Ramos (cell line): ENCODE measurements at regions not wholly inside any gene's neighbourhood (a gene's known extent, or its start where the extent isn't known, plus 50 kb on each side); places are given as distances from the start of the nearest gene placed in this dataset.
"Not testable (repeated sequence)": the region's sequence is repeated elsewhere in the genome, so short reads cannot be mapped to it uniquely, and the experiment has no call there.

ENCODE experiments used
- in situ Hi-C: fragments of 300-500 bp; cut with MboI; formaldehyde crosslinking; loops from one replicate; pipeline ENCODE4 v1.14.3; 2022; ENCODE audit warnings: low sequenced_read_pairs; ENCODE audit not compliant: unreplicated experiment

- in situ Hi-C loops, result no loop called here
Measured at GRCh38 chrX:25805744-25806143, 332.4 kb upstream of the MAGEB18 start.

DNA sequence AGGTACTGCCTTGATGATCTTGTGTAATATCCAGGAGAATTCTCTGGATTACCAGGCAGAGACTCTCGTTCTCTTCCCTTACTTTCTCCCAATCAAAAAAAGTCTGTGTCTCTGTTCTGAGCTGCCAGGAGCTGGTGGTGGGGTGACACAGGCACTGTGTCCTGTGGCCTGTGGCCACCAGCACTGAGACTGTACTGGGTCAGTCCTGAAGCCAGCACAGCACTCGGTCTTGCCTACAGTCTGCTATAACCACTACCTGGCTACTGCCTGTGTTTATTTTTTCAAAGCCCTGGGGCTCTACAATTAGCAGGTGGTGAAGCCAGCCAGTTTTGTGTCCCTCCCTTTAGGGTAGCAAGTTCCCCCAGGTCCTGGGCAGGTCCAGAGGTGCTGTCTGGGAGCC is 331.1 kb upstream of the MAGEB18 start:
- in situ Hi-C loops, result no loop called here

DNA sequence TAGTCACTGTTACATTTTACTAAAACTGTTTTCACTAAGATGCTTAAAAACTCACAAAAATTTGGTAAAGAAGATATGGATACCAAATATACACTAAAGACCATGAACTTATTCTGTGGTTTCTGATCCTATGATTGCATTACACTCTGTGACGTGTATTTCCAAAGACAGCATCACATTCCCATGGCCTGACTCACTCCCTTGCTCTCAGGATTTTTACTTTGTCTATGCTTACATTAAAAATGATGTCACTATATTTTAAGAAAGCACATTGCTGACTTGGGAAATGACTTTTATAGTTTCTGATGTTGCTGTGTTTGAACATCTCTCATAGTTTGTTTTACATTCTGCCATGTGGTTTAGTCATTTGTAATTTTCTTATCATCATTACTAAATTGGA is 327.9 kb upstream of the MAGEB18 start:
- in situ Hi-C loops, result no loop called here

- in situ Hi-C loops, result no loop called here
Measured at GRCh38 chrX:25819879-25820278, 318.3 kb upstream of the MAGEB18 start.

GRCh38 chrX:25851141-25851540 is 287.0 kb upstream of the MAGEB18 start:
- in situ Hi-C loops, result no loop called here

DNA sequence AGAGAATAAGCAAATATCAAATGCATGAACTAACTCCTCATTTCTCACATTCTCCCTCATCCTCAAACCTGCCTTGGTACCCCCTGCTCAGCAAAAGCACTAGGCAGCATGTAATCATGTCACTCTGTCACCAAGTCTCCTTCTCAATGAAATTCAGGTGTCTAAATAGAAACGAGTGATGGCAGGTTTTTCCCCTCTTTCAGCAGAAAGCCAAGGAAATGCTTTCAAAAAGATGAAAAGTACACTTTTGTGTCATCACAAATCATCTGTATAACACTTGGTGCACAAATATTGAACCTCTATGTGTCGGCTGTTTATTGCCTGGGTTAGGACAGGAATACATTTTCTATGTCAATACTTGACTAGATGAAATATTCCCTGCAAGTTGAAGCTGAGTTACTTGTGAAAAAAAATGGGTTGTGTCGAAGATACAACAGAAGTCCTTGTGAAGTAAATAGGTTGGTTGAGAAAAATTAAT is 285.1 kb upstream of the MAGEB18 start:
- in situ Hi-C loops, result no loop called here

DNA sequence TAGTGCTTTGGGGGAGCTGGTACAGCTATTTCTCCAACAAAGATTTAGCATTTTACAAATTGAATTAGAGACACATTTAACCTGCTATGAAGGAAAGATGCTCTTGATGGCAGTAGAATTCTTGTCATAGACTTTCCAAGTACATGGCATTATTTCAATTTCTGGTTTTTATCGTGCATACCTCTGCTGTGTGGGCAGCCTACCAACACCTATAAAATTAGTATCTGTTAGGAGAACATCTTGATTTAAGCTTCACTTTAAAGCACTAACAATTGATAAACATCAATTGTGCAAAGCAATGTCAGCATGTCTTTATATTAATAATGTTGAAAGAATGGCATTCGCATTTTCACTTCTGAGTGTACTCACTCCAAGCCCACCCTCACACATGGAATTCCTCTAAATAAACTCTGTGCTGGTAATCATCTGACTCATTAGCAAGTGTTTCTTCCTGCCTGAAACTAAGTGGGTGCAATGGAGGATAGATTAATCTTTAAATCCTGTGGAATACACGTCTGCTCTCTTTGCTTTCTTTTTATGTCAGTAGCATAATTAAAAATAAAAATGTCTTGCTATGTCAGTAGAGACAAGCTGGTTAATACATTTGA is 279.8 kb upstream of the MAGEB18 start:
- in situ Hi-C loops, result no loop called here

GRCh38 chrX:25860322-25860721 is 277.8 kb upstream of the MAGEB18 start:
- in situ Hi-C loops, result no loop called here

DNA sequence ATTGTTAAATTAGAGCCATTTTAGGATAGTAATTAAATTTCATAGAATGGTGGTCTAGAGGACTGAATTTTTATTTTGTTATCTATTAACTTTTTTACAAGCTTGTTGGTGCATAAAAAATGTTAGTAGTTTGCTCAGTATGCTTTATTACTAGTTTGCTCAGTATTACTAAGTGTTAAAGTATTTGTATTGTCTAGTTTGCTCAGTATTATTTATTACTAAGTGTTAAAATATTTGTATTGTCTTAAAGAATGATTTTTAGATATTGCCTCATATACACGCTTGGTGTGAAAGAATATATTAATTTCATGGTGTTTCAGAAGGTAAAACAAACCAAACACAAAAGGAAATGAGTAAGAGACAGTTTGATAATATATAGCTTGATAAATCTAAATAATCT is 268.4 kb upstream of the MAGEB18 start:
- in situ Hi-C loops, result no loop called here

DNA sequence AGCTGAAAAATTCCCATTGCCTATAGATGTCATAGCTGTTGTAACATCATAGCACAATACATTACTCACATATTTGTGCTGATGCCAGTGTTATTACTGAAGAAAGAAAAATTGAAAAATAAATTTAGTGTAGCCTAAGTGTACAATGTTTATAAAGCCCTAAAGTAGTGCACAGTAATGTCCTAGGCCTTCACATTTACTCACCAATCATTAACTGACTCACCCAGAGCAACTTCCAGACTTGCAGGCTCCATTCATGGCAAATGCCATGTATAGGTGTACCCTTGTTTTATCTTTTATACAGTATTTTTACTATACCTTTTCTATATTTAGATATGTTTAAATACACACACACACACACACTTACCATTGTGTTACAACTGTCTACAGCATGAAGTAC is 265.4 kb upstream of the MAGEB18 start:
- in situ Hi-C loops, result no loop called here

GRCh38 chrX:25873196-25873595 is 264.9 kb upstream of the MAGEB18 start:
- in situ Hi-C loops, result no loop called here

DNA sequence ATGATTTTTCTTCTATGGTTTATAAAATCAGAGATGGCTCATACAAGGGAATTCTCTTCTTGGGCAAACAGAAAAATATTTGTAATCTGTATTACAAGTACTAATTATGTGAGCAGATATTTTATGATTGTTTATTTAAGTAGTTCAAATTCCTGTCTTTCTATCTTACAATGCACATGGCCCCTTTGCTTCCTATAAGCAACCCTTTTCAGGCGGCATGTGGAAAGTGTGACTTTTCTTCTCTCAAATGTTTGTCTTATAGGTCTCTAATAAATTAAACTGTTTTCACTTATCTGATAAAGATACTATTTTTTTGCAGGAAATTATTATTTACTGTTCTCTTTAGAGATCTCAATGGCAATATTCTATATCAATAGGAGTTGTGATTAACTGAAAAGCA is 259.3 kb upstream of the MAGEB18 start:
- in situ Hi-C loops, result no loop called here

DNA sequence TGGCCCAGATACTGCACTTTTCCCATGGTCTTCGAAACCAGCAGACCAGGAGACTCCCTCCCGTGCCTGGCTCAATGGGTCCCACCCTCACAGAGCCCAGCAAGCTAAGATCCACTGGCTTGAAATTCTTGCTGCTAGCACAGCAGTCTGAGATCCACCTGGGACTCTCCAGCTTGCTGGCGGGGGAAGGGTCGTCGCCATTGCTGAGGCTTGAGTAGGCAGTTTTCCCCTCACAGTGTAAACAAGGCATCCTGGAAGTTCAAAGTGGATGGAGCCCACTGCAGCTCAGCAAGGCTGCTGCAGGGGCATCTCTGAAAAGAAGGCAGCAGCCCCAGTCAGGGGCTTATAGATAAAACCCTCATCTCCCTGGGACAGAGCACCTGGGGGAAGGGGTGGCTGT is 255.6 kb upstream of the MAGEB18 start:
- in situ Hi-C loops, result not testable (repeated sequence)

GRCh38 chrX:25897758-25898157 is 240.4 kb upstream of the MAGEB18 start:
- in situ Hi-C loops, result no loop called here

DNA sequence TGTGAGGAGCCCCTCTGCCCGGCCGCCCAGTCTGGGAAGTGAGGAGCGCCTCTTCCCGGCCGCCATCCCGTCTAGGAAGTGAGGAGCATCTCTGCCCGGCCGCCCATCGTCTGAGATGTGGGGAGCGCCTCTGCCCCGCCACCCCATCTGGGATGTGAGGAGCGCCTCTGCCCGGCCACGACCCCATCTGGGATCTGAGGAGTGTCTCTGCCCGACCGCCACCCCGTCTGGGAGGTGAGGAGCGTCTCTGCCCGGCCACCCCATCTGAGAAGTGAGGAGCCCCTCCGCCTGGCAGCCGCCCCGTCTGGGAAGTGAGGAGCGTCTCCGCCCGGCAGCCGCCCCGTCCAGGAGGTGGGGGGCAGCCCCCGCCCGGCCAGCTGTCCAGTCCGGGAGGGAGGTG is 232.4 kb upstream of the MAGEB18 start:
- in situ Hi-C loops, result not testable (repeated sequence)

DNA sequence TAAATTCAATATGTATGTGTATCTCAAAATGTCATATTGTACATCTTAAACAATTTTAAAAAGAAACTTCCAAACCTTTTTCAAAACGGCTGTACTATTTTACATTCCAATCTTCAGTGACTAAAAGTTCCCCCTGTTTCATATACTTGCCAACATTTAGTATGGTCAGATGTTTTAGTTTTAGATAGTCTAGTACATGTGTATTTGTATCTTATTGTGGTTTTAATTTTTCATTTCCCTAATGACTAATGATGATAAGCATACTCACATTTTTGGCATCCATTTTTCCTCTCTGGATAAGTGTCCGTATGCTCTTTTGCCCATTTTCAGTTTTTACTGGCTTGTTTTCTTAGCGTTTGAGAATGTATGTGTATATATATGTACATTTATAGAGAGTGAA is 212.2 kb upstream of the MAGEB18 start:
- in situ Hi-C loops, result no loop called here

DNA sequence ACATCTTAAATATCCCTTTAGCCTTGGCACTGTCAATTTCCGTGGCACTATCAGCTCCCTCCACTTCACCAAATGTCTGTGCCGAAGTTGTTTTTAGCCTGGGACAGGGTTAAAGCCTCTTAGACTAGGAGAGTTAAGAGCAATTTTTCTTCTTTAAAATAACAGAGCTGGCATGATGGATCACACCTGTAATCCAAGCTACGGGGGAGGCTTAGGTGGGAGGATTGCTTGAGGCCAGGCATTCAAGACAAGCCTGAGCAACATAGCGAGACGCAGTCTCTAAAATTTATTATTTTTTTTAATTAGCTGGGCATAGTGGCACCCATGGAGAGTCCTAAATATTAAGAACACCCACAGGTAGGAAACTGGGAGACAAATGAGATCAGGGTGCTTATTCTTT is 209.8 kb upstream of the MAGEB18 start:
- in situ Hi-C loops, result no loop called here

GRCh38 chrX:25941087-25941486 is 197.1 kb upstream of the MAGEB18 start:
- in situ Hi-C loops, result no loop called here

GRCh38 chrX:25941559-25942250 is 196.4 kb upstream of the MAGEB18 start:
- in situ Hi-C loops, result no loop called here

DNA sequence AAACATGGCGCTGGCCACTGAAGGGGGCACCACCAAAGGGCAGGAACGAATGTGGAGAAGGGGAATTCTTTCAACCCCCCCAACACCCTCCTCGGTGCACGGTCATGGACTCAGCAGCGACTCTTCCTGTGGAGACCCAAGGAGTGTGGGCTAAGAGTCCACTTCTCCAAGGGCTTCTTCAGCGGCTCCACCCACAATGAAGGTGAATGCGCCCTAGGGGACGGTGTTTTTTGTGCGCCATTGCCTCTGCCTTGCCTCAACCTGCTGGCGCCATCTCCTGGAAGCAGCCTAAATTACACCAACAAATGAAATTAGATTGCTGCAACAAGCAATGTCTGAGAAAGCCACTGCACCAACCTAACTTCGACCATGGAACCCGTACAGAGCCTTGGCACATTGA is 169.2 kb upstream of the MAGEB18 start:
- in situ Hi-C loops, result no loop called here

GRCh38 chrX:25976683-25977310 is 161.3 kb upstream of the MAGEB18 start:
- in situ Hi-C loops, result no loop called here

GRCh38 chrX:25998687-25999086 is 139.5 kb upstream of the MAGEB18 start:
- in situ Hi-C loops, result no loop called here
